ENCODE measurements at regions not wholly inside any gene's neighbourhood (a gene's known extent, or its start where the extent isn't known, plus 50 kb on each side); places are given as distances from the start of the nearest gene placed in this dataset.

DNA sequence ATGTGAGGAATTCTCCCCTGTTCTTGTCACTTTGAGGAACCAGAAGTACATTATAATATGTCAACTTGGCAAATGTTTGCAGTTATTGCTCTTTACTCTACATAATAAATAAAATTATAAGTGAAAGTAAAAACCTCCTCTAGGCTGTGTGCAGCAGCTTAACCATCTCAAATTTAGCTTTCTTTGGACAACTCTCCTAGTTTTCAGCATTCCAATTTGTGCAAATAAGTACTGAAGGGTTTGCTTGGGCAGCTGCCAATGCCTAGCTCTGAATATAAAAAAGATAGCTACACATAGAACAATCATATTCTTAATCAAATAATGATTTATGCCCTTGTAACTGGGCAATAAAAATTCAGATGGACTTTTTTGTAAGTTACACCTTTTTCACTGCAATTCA lies 82.5 kb downstream of the GASK1B start:
- TF ChIP-seq, protein P1, sequence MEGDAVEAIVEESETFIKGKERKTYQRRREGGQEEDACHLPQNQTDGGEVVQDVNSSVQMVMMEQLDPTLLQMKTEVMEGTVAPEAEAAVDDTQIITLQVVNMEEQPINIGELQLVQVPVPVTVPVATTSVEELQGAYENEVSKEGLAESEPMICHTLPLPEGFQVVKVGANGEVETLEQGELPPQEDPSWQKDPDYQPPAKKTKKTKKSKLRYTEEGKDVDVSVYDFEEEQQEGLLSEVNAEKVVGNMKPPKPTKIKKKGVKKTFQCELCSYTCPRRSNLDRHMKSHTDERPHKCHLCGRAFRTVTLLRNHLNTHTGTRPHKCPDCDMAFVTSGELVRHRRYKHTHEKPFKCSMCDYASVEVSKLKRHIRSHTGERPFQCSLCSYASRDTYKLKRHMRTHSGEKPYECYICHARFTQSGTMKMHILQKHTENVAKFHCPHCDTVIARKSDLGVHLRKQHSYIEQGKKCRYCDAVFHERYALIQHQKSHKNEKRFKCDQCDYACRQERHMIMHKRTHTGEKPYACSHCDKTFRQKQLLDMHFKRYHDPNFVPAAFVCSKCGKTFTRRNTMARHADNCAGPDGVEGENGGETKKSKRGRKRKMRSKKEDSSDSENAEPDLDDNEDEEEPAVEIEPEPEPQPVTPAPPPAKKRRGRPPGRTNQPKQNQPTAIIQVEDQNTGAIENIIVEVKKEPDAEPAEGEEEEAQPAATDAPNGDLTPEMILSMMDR (tag by site-specific recombination; IDR thresholded peaks at IDR 0.05): no peak
- TF ChIP-seq, protein P2, sequence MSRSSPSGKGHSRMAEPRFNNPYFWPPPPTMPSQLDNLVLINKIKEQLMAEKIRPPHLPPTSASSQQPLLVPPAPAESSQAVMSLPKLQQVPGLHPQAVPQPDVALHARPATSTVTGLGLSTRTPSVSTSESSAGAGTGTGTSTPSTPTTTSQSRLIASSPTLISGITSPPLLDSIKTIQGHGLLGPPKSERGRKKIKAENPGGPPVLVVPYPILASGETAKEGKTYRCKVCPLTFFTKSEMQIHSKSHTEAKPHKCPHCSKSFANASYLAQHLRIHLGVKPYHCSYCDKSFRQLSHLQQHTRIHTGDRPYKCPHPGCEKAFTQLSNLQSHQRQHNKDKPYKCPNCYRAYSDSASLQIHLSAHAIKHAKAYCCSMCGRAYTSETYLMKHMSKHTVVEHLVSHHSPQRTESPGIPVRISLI (tag by site-specific recombination; IDR thresholded peaks at IDR 0.05): no peak
- no peak for TF ChIP-seq ZNF791 (tag by site-specific recombination; IDR thresholded peaks at IDR 0.05)
- TF ChIP-seq, protein P3, sequence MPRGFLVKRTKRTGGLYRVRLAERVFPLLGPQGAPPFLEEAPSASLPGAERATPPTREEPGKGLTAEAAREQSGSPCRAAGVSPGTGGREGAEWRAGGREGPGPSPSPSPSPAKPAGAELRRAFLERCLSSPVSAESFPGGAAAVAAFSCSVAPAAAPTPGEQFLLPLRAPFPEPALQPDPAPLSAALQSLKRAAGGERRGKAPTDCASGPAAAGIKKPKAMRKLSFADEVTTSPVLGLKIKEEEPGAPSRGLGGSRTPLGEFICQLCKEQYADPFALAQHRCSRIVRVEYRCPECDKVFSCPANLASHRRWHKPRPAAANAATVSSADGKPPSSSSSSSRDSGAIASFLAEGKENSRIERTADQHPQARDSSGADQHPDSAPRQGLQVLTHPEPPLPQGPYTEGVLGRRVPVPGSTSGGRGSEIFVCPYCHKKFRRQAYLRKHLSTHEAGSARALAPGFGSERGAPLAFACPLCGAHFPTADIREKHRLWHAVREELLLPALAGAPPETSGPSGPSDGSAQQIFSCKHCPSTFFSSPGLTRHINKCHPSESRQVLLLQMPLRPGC (tag by site-specific recombination; IDR thresholded peaks at IDR 0.05): no peak
